SK-N-SH (cell line): ENCODE measurements at regions not wholly inside any gene's neighbourhood (a gene's known extent, or its start where the extent isn't known, plus 50 kb on each side); places are given as distances from the start of the nearest gene placed in this dataset.

ENCODE experiments used
- CTCF ChIA-PET: fragments of 300-600, 350-600 bp; formaldehyde crosslinking; extraction: SDS; loops from one replicate; lab custom pipeline; 2021; lab: Yijun Ruan, JAX
- POLR2A ChIA-PET: fragments of 350-600 bp; sonication (Branson Sonifier 250); formaldehyde crosslinking; extraction: SDS; loops from one replicate; lab custom pipeline; 2020; ENCODE audit warnings: antibody characterized with exemption, inconsistent platforms; lab: Yijun Ruan, JAX
- DNase-seq: peaks from one replicate; pipeline ENCODE4 v3.0.0; 2012
- H2AFZ ChIP-seq: fragments of 200-600 bp; sonication (generic); 2 replicates; pipeline ENCODE4 v1.8.1; 2016; ENCODE audit warnings: antibody characterized with exemption, mild to moderate bottlenecking, low read depth
- H3F3A ChIP-seq: fragments of 200-600 bp; sonication (generic); replicated peaks from 2 replicates; pipeline ENCODE3; 2016; ENCODE audit warnings: antibody characterized with exemption, mild to moderate bottlenecking; ENCODE audit not compliant: insufficient read depth
- H3K27ac ChIP-seq, 2 experiments: fragments of 200-500 bp in 1 of 2; fragments of 200-600 bp in 1 of 2; sonication (Bioruptor generic) in 1 of 2; sonication (generic), shearing (Covaris generic) in 1 of 2; 2 replicates each; pipeline versions ENCODE4 v1.5.1 to v1.6.1; 2014 to 2016; ENCODE audit warnings: low read depth in 2 of 2, inconsistent platforms in 1 of 2, low read length in 1 of 2, mild to moderate bottlenecking in 1 of 2, mixed read lengths in 1 of 2
- H3K27me3 ChIP-seq: fragments of 200-600 bp; sonication (generic), shearing (Covaris generic); 2 replicates; pipeline ENCODE4 v1.6.1; 2016; ENCODE audit warnings: mixed run types; ENCODE audit not compliant: insufficient read depth
- H3K36me3 ChIP-seq, 2 experiments: fragments of 200-500 bp in 1 of 2; fragments of 200-600 bp in 1 of 2; sonication (Bioruptor generic) in 1 of 2; sonication (generic) in 1 of 2; replicated peaks in 1 of 2; 2 replicates each; pipeline versions ENCODE3 to v1.5.1; 2014 to 2016; ENCODE audit warnings: low read length in 1 of 2, mild to moderate bottlenecking in 1 of 2; ENCODE audit not compliant: insufficient read depth in 2 of 2, control insufficient read depth in 1 of 2
- H3K4me1 ChIP-seq, 2 experiments: fragments of 200-500 bp in 1 of 2; fragments of 200-600 bp in 1 of 2; sonication (Bioruptor generic) in 1 of 2; sonication (generic), shearing (Covaris generic) in 1 of 2; 2 replicates each; pipeline versions ENCODE4 v1.5.1 to v1.6.1; 2014 to 2016; ENCODE audit warnings: low read depth in 1 of 2, low read length in 1 of 2, mixed run types in 1 of 2; ENCODE audit not compliant: insufficient read depth in 2 of 2, control insufficient read depth in 1 of 2
- H3K4me2 ChIP-seq: fragments of 200-600 bp; sonication (generic), shearing (Covaris generic); 2 replicates; pipeline ENCODE4 v1.6.1; 2017; ENCODE audit warnings: mixed run types
- H3K4me3 ChIP-seq, 2 experiments: fragments of 200-500 bp in 1 of 2; fragments of 200-600 bp in 1 of 2; sonication (Bioruptor generic) in 1 of 2; sonication (generic), shearing (Covaris generic) in 1 of 2; 2 replicates each; pipeline versions ENCODE4 v1.5.1 to v1.8.1; 2014 to 2016; ENCODE audit warnings: low read depth in 2 of 2, inconsistent platforms in 1 of 2, low read length in 1 of 2, mild to moderate bottlenecking in 1 of 2, mixed read lengths in 1 of 2, moderate library complexity in 1 of 2
- H3K79me2 ChIP-seq: fragments of 200-600 bp; sonication (generic); 2 replicates; pipeline ENCODE4 v1.8.1; 2017; ENCODE audit warnings: mild to moderate bottlenecking; ENCODE audit not compliant: insufficient read depth
- H3K9ac ChIP-seq: fragments of 200-600 bp; sonication (generic); 2 replicates; pipeline ENCODE4 v1.6.1; 2017; ENCODE audit warnings: mixed run types
- H3K9me2 ChIP-seq: fragments of 200-600 bp; sonication (generic); 2 replicates; pipeline ENCODE4 v1.6.1; 2017; ENCODE audit warnings: mixed run types
- H3K9me3 ChIP-seq: fragments of 200-600 bp; sonication (generic); 2 replicates; pipeline ENCODE4 v1.6.1; 2017; ENCODE audit warnings: mixed run types, mild to moderate bottlenecking, moderate library complexity
- H4K20me1 ChIP-seq: fragments of 200-600 bp; sonication (generic); 2 replicates; pipeline ENCODE4 v1.6.1; 2017; ENCODE audit warnings: mild to moderate bottlenecking, mixed run types; ENCODE audit not compliant: insufficient read depth
- CTCF ChIP-seq: fragments of 200-600 bp; sonication (generic); IDR thresholded peaks from 2 replicates; pipeline ENCODE4 v1.6.1; 2017; ENCODE audit warnings: antibody characterized with exemption, mild to moderate bottlenecking, moderate library complexity
- ELF1 ChIP-seq: IDR thresholded peaks from 2 replicates; pipeline ENCODE4 v1.4.0; 2012
- EP300 ChIP-seq, 2 experiments: IDR thresholded peaks; 2 replicates each; pipeline versions ENCODE4 v1.4.0 to v1.6.1; 2012; ENCODE audit warnings: borderline replicate concordance in 1 of 2, low read depth in 1 of 2, low read length in 1 of 2
- FOSL2 ChIP-seq: IDR thresholded peaks from 2 replicates; pipeline ENCODE4 v1.4.0; 2012; ENCODE audit warnings: low read depth, mild to moderate bottlenecking, moderate library complexity, borderline replicate concordance
- GABPA ChIP-seq: IDR thresholded peaks from 2 replicates; pipeline ENCODE4 v1.4.0; 2012; ENCODE audit warnings: low read depth, mild to moderate bottlenecking
- GATA2 ChIP-seq: sonication (generic); formaldehyde crosslinking; IDR thresholded peaks from 2 replicates; pipeline ENCODE4 v1.5.0; 2020; ENCODE audit warnings: mild to moderate bottlenecking, missing genetic modification reagents
- IRF3 ChIP-seq: fragments of 150-350 bp; IDR thresholded peaks from 2 replicates; pipeline ENCODE4 v1.6.1; 2016; ENCODE audit warnings: mild to moderate bottlenecking, low read depth, low read length
- MEF2A ChIP-seq: IDR thresholded peaks from 2 replicates; pipeline ENCODE4 v1.4.0; 2012; ENCODE audit warnings: low read depth, borderline replicate concordance
- MXI1 ChIP-seq: IDR thresholded peaks from 2 replicates; pipeline ENCODE4 v1.6.1; 2012; ENCODE audit warnings: mild to moderate bottlenecking, low read depth, low read length, improper control_type of control experiment
- NRF1 ChIP-seq: IDR thresholded peaks from 2 replicates; pipeline ENCODE4 v1.6.1; 2012; ENCODE audit warnings: low read depth, mild to moderate bottlenecking, low read length
- REST ChIP-seq: IDR thresholded peaks from 2 replicates; pipeline ENCODE4 v1.6.1; 2012; ENCODE audit warnings: mild to moderate bottlenecking, low read depth, low read length, moderate library complexity
- SIN3A ChIP-seq: IDR thresholded peaks from 2 replicates; pipeline ENCODE4 v1.6.1; 2012; ENCODE audit warnings: low read depth, mild to moderate bottlenecking, low read length, moderate library complexity, borderline replicate concordance
- TAF1 ChIP-seq: IDR thresholded peaks from 2 replicates; pipeline ENCODE4 v1.6.1; 2012; ENCODE audit warnings: low read depth, mild to moderate bottlenecking, low read length, moderate library complexity, borderline replicate concordance
- TCF12 ChIP-seq: IDR thresholded peaks from 2 replicates; pipeline ENCODE4 v1.4.0; 2012
- TEAD4 ChIP-seq: IDR thresholded peaks from 2 replicates; pipeline ENCODE4 v1.4.0; 2012; ENCODE audit warnings: mild to moderate bottlenecking, borderline replicate concordance; ENCODE audit not compliant: insufficient read depth
- USF1 ChIP-seq: IDR thresholded peaks from 2 replicates; pipeline ENCODE4 v1.4.0; 2012; ENCODE audit warnings: low read depth, borderline replicate concordance
- USF2 ChIP-seq: fragments of 150-350 bp; IDR thresholded peaks from 2 replicates; pipeline ENCODE4 v1.6.1; 2017; ENCODE audit warnings: antibody characterized with exemption, low read length, low read depth, borderline replicate concordance
- YY1 ChIP-seq: IDR thresholded peaks from 2 replicates; pipeline ENCODE4 v1.4.0; 2012; ENCODE audit warnings: low read depth, mild to moderate bottlenecking
- WGBS: methylation state at CpG from one replicate; pipeline ENCODE4 v1.1.6; 2017; ENCODE audit warnings: low lambda C conversion rate; 5-methylcytosine and 5-hydroxymethylcytosine counted together

- H3K27me3 ChIP-seq, result peaks cover 2% of the 10 kb centered on the region; the same call in 1 of the 2 replicates
- POLR2A ChIA-PET, result no interaction called here
- H3K4me1 ChIP-seq, result peaks cover 0 to 18% of the 10 kb centered on the region in 2 experiments; a peak in 2 of 4 replicates
- no peaks in the 10 kb centered on the region for H3K36me3 ChIP-seq
- no peak for TF ChIP-seq YY1
- no peak for TF ChIP-seq SIN3A
- TF ChIP-seq CTCF, result no peak
- no peak for TF ChIP-seq TAF1
- TF ChIP-seq ELF1, result no peak
- no peak for TF ChIP-seq IRF3
- TF ChIP-seq TCF12, result no peak
- no peak for TF ChIP-seq USF2
- TF ChIP-seq NRF1, result no peak
- TF ChIP-seq GATA2 (CRISPR knock-in tag), result no peak
- no peak for TF ChIP-seq GABPA
- no peak for TF ChIP-seq FOSL2
- no peak for TF ChIP-seq MXI1
- TF ChIP-seq, all 33 proteins: peak for 0
- no peaks in the 10 kb centered on the region for H3F3A ChIP-seq
- H3K9me3 ChIP-seq, result no peaks in the 10 kb centered on the region
- H3K79me2 ChIP-seq, result no peaks in the 10 kb centered on the region
- no peak overlapping the region for H3K9ac ChIP-seq
- no peak overlapping the region for H3K4me2 ChIP-seq
- no peak overlapping the region for H3K27ac ChIP-seq
- WGBS, result 19% methylated on average over 5 of the region's 5 CpGs
- no peak overlapping the region for H3K4me3 ChIP-seq
- CTCF ChIA-PET, result no interaction called here
- no peaks in the 10 kb centered on the region for H4K20me1 ChIP-seq
- H3K9me2 ChIP-seq, result no peaks in the 10 kb centered on the region
- no peak for DNase-seq
- H2AFZ ChIP-seq, result no peak overlapping the region
Measured at GRCh38 chrX:9191392-9191791, 157.5 kb upstream of the FAM9B start.

GRCh38 chrX:9195199-9195880, 161.4 kb upstream of the FAM9B start:
- H3F3A ChIP-seq, result no peaks in the 10 kb centered on the region
- no peaks in the 10 kb centered on the region for H3K27me3 ChIP-seq
- H3K27ac ChIP-seq, result no peak overlapping the region
- no peak for DNase-seq
- H3K79me2 ChIP-seq, result no peaks in the 10 kb centered on the region
- H3K9me3 ChIP-seq, result no peaks in the 10 kb centered on the region
- H3K9me2 ChIP-seq, result no peaks in the 10 kb centered on the region
- H2AFZ ChIP-seq, result no peak overlapping the region
- no peaks in the 10 kb centered on the region; a peak in 1 of 4 replicates for H3K4me1 ChIP-seq
- H3K4me3 ChIP-seq, result no peak overlapping the region
- H3K4me2 ChIP-seq, result no peak overlapping the region
- no peaks in the 10 kb centered on the region for H3K36me3 ChIP-seq
- ChIA-PET CTCF (no interaction called here), POLR2A (no interaction called here)
- H4K20me1 ChIP-seq, result no peaks in the 10 kb centered on the region
- WGBS, result 25% methylated on average over 4 of the region's 4 CpGs
- H3K9ac ChIP-seq, result no peak overlapping the region
- TF ChIP-seq MXI1, result no peak
- no peak for TF ChIP-seq YY1
- TF ChIP-seq EP300 (IDR thresholded peaks at IDR 0.05; ENCODE audit: borderline replicate concordance in 1 of 2, low read depth in 1 of 2, low read length in 1 of 2), result no peak
- no peak for TF ChIP-seq TEAD4
- no peak for TF ChIP-seq REST
- no peak for TF ChIP-seq MEF2A
- TF ChIP-seq USF1, result no peak
